B cell (primary cell): ENCODE measurements at regions not wholly inside any gene's neighbourhood (a gene's known extent, or its start where the extent isn't known, plus 50 kb on each side); places are given as distances from the start of the nearest gene placed in this dataset.

Source experiments
- ATAC-seq: fragments of 200-7000 bp; cut with Tn5 transposase; one replicate; pipeline ENCODE4 v1.10.0; 2021; ENCODE audit warnings: low read depth, mild to moderate bottlenecking, moderate number of reproducible peaks, moderate library complexity
- CTCF ChIA-PET: fragments of 350-600 bp; sonication (Branson Sonifier 250); formaldehyde crosslinking; loops from one replicate; lab custom pipeline; 2021; ENCODE audit warnings: antibody characterized with exemption, inconsistent platforms; lab: Charles Lee
- POLR2A ChIA-PET: fragments of 350-600 bp; sonication (Branson Sonifier 250); formaldehyde crosslinking; loops from one replicate; lab custom pipeline; 2021; ENCODE audit warnings: antibody characterized with exemption; lab: Charles Lee
- DNase-seq: peaks from one replicate; pipeline ENCODE4 v3.0.0; 2013
- H2AFZ ChIP-seq: 2 replicates; pipeline ENCODE4 v1.6.1; 2012; ENCODE audit warnings: mild to moderate bottlenecking, low read depth, low read length; ENCODE audit not compliant: insufficient read depth, poor library complexity, severe bottlenecking
- H3K27ac ChIP-seq, 2 donors: 1 replicate in 1 of 2; 2 replicates in 1 of 2; pipeline ENCODE4 v1.5.1; 2012 to 2013; ENCODE audit warnings: low read length in 2 of 2, mild to moderate bottlenecking in 2 of 2, moderate library complexity in 1 of 2
- H3K27me3 ChIP-seq, 4 experiments: fragments of 200-600 bp in 1 of 4; sonication (generic) in 1 of 4; replicated peaks in 1 of 4; 1 replicate in 2 of 4; 2 replicates in 2 of 4; pipeline versions ENCODE4 v1.6.1 to v1.7.0; 2013 to 2016; ENCODE audit warnings: low read length in 3 of 4, mild to moderate bottlenecking in 2 of 4, mixed read lengths in 1 of 4, moderate library complexity in 1 of 4; ENCODE audit not compliant: insufficient read depth in 4 of 4, control insufficient read depth in 3 of 4; ENCODE audit errors: control extremely low read depth in 1 of 4
- H3K36me3 ChIP-seq, 2 experiments: replicated peaks in 1 of 2; 1 replicate in 1 of 2; 2 replicates in 1 of 2; pipeline versions ENCODE4 v1.6.1 to v1.7.1; 2013; ENCODE audit warnings: low read length in 1 of 2; ENCODE audit not compliant: insufficient read depth in 2 of 2, control insufficient read depth in 1 of 2; ENCODE audit errors: control extremely low read depth in 1 of 2, extremely low read depth in 1 of 2
- H3K4me1 ChIP-seq, 2 donors: fragments of 200-600 bp in 1 of 2; sonication (generic) in 1 of 2; 1 replicate in 1 of 2; 2 replicates in 1 of 2; pipeline versions ENCODE4 v1.5.1 to v1.6.1; 2013 to 2017; ENCODE audit warnings: low read length in 2 of 2; ENCODE audit not compliant: control insufficient read depth in 2 of 2, insufficient read depth in 2 of 2
- H3K4me2 ChIP-seq: replicated peaks from 2 replicates; pipeline ENCODE3; 2012; ENCODE audit warnings: mild to moderate bottlenecking, low read depth, low read length; ENCODE audit not compliant: poor library complexity, severe bottlenecking
- H3K4me3 ChIP-seq, 5 experiments: fragments of 200-600 bp in 1 of 5; sonication (generic) in 1 of 5; 1 replicate in 3 of 5; 2 replicates in 2 of 5; pipeline versions ENCODE4 v1.5.1 to v1.7.0; 2011 to 2016; ENCODE audit warnings: low read length in 4 of 5, mild to moderate bottlenecking in 4 of 5, low read depth in 2 of 5, control low read depth in 1 of 5, moderate library complexity in 1 of 5; ENCODE audit not compliant: insufficient read depth in 1 of 5; ENCODE audit errors: control extremely low read depth in 1 of 5, extremely low read depth in 1 of 5
- H3K79me2 ChIP-seq: fragments of 200-600 bp; sonication (generic); one replicate; pipeline ENCODE4 v1.6.0; 2016; ENCODE audit warnings: low read length; ENCODE audit not compliant: control insufficient read depth, insufficient read depth
- H3K9ac ChIP-seq: fragments of 200-600 bp; sonication (generic); 2 replicates; pipeline ENCODE4 v1.6.1; 2017; ENCODE audit warnings: mild to moderate bottlenecking, low read length, moderate library complexity
- H3K9me3 ChIP-seq, 3 donors: one replicate each; pipeline versions ENCODE4 v1.6.1 to v1.7.1; 2013; ENCODE audit warnings: low read length in 2 of 3; ENCODE audit not compliant: control insufficient read depth in 2 of 3, insufficient read depth in 1 of 3; ENCODE audit errors: control extremely low read depth in 1 of 3
- H4K20me1 ChIP-seq: 2 replicates; pipeline ENCODE4 v1.6.0; 2012; ENCODE audit warnings: mild to moderate bottlenecking, low read length; ENCODE audit not compliant: insufficient read depth, control insufficient read depth, poor library complexity, severe bottlenecking
- H3K27ac Mint-ChIP-seq: one replicate; pipeline ENCODE4 v1.8.0; 2021; ENCODE audit warnings: mixed read lengths
- H3K27me3 Mint-ChIP-seq: one replicate; pipeline ENCODE4 v1.8.0; 2021; ENCODE audit warnings: mixed read lengths
- H3K4me1 Mint-ChIP-seq: one replicate; pipeline ENCODE4 v1.8.0; 2021; ENCODE audit warnings: mixed read lengths
- H3K4me3 Mint-ChIP-seq: one replicate; pipeline ENCODE4 v1.8.0; 2021; ENCODE audit warnings: mixed read lengths
- H3K9me3 Mint-ChIP-seq: one replicate; pipeline ENCODE4 v1.8.0; 2022; ENCODE audit warnings: mixed read lengths; ENCODE audit not compliant: insufficient read depth
- CTCF ChIP-seq: fragments of 200-600 bp; IDR thresholded peaks from one replicate; pipeline ENCODE4 v1.8.0; 2022; ENCODE audit warnings: antibody characterized with exemption, mild to moderate bottlenecking
- EZH2 ChIP-seq: IDR thresholded peaks from 2 replicates; pipeline ENCODE4 v1.6.1; 2012; ENCODE audit warnings: borderline replicate concordance, low read depth, mild to moderate bottlenecking, moderate library complexity, low read length; ENCODE audit not compliant: insufficient read depth, poor library complexity, severe bottlenecking
- WGBS: methylation state at CpG from one replicate; pipeline ENCODE4 v1.1.5; 2013; ENCODE audit warnings: missing lambda C conversion rate; ENCODE audit not compliant: insufficient coverage; 5-methylcytosine and 5-hydroxymethylcytosine counted together
- intact Hi-C: fragments of 100-400 bp; cut with micrococcal nuclease; formaldehyde crosslinking; loops from one replicate; pipeline ENCODE4 v1.10.0; 2022

- no peak overlapping the region for H3K9ac ChIP-seq
- ATAC-seq (no peak), DNase-seq (no peak)
- CTCF ChIA-PET = no interaction called here
- intact Hi-C loops = no loop called here
- no peak overlapping the region for H3K4me3 ChIP-seq
- no peaks in the 10 kb centered on the region for H3K79me2 ChIP-seq
- H4K20me1 ChIP-seq = no peaks in the 10 kb centered on the region
- Mint-ChIP-seq H3K9me3 (no peaks in the 10 kb centered on the region), H3K27ac (no peak overlapping the region), H3K4me3 (no peak overlapping the region), H3K4me1 (peaks cover 3% of the 10 kb centered on the region), H3K27me3 (peaks cover 50% of the 10 kb centered on the region)
- H3K4me2 ChIP-seq = no peak overlapping the region
- no peaks in the 10 kb centered on the region for H3K36me3 ChIP-seq
- H3K9me3 ChIP-seq = no peaks in the 10 kb centered on the region
- H3K27me3 ChIP-seq = peaks cover 0 to 8% (median 2%) of the 10 kb centered on the region in 4 experiments
- POLR2A ChIA-PET = interaction anchor here (0.7 kb wide), 1 partner anchor 23 kb away, joined by 5 read pairs; no protein-coding TSS in a partner anchor
- 50% methylated on average over 1 of the region's 3 CpGs for WGBS
- TF ChIP-seq EZH2 (no peak), CTCF (no peak)
- H2AFZ ChIP-seq = no peak overlapping the region
- H3K4me1 ChIP-seq = no peaks in the 10 kb centered on the region
- no peak overlapping the region for H3K27ac ChIP-seq
Observed at GRCh38 chr5:112625246-112625645, 112.4 kb upstream of the APC start.

- Mint-ChIP-seq H3K4me3 (no peak overlapping the region), H3K27me3 (peaks cover 56% of the 10 kb centered on the region), H3K4me1 (peaks cover 3% of the 10 kb centered on the region), H3K9me3 (no peaks in the 10 kb centered on the region), H3K27ac (no peak overlapping the region)
- ATAC-seq (no peak), DNase-seq (no peak)
- H2AFZ ChIP-seq = no peak overlapping the region
- H3K9me3 ChIP-seq = no peaks in the 10 kb centered on the region
- no peaks in the 10 kb centered on the region for H4K20me1 ChIP-seq
- intact Hi-C loops = no loop called here
- H3K9ac ChIP-seq = no peak overlapping the region
- H3K4me2 ChIP-seq = no peak overlapping the region
- H3K79me2 ChIP-seq = no peaks in the 10 kb centered on the region
- H3K4me1 ChIP-seq = no peaks in the 10 kb centered on the region
- TF ChIP-seq CTCF = no peak
- TF ChIP-seq EZH2 = no peak
- CTCF ChIA-PET = no interaction called here
- no peak overlapping the region for H3K4me3 ChIP-seq
- peaks cover 0 to 8% (median 2%) of the 10 kb centered on the region in 4 experiments for H3K27me3 ChIP-seq
- H3K27ac ChIP-seq = no peak overlapping the region
- POLR2A ChIA-PET = no interaction called here
- no peaks in the 10 kb centered on the region for H3K36me3 ChIP-seq
- WGBS = 100% methylated on average over 1 of the region's 4 CpGs
Observed at GRCh38 chr5:112625689-112626438, 111.8 kb upstream of the APC start.
